SW480 (cell line): ENCODE measurements at regions not wholly inside any gene's neighbourhood (a gene's known extent, or its start where the extent isn't known, plus 50 kb on each side); places are given as distances from the start of the nearest gene placed in this dataset.

Experiments used
- DNase-seq: peaks from one replicate; pipeline ENCODE4 v3.0.0-alpha.2; 2016; ENCODE audit warnings: low spot score

DNA sequence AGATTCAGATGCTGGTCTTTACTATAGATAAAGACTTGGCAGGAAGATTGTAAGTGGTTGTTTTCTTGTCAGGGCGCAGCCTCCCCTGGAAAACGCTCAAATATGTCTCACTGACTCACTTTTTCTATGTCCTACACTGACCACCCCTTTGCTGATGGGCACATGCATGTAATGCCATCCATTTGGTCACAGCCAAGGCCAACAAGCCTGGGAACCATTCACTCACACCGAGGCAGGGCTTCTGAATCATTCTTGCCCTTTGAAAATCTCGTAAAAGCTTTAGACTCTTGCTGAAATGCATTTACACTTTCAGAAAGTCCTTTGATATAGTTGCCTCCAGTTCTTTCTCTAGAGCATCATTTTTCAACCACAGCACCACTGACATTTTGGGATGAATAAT is 249.4 kb downstream of the ACTL7B start:
- no peak for DNase-seq

DNA sequence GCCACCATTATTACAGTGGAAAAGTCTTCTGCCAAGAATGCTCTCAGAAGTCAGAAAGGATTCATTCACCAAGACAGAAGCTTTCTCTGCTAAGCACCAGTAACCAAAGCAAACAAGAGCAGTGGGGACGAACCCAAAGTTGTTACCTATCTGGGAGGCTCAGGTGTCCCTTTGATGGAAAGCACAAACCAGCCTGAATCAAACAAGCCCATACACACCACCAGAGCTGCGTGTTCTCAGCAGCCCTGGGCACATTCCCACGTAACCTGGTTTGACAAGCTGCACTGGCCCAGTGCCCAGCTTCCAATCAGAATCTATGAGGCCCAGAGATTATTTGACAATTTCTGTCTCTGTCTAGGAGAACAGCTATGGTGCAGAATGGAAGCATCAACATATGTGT is 252.6 kb downstream of the ACTL7B start:
- no peak for DNase-seq

DNA sequence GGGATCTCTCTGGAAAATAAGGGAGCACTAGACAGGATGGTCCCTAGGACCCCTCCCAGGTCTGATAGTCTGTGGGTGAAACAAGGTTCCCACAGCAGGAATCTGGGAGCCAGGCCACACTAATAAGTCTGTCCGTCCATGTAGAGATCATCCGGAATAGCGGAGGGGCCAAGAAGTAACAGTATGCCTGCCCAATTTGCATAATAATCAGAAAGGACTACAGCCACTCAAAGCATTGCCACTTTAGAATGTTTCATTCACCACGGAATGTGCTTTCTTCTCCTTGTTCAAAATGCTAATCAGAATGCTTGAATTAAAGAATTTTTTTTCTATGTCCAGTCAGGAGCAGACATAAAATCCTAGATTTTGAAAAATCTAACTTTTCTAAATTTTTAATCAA is 254.9 kb downstream of the ACTL7B start:
- no peak for DNase-seq

DNA sequence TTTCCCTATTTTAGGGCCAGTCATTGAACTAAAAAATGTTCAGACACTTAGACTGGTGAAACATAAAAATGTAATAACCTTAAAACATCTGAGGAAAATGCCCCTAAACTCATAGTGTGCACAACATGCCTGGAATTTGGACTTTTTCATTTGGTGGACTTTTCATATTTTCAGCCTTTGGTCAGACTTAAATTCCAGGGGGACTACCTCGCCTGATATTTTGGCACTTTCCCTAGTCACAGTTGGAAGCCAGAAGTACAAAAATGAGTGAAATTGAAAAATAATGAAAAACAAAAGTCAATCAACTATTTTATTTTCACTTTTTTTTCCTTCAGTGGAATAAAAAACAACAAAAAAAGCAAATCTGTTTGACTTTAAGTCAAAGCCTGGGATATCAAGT is 256.2 kb downstream of the ACTL7B start:
- no peak for DNase-seq

DNA sequence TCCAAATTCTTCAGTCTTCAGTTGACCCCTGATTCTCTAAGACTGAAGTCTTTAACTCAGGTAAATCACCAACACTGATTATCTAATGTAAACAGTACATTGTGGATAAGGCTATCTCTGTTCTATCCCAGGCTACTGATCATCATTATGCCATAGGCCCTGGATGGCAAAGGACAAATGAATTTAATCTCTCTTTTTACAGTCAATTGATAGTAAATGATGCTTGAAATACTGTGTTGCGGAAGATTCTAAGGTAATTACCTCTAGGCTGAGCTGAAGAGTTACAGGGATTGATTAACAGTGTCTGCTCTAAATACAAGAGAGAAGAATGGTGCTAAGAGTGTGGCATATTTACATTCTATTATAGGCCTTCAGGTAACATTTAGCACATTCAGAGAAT is 264.7 kb downstream of the ACTL7B start:
- DNase-seq = no peak

DNA sequence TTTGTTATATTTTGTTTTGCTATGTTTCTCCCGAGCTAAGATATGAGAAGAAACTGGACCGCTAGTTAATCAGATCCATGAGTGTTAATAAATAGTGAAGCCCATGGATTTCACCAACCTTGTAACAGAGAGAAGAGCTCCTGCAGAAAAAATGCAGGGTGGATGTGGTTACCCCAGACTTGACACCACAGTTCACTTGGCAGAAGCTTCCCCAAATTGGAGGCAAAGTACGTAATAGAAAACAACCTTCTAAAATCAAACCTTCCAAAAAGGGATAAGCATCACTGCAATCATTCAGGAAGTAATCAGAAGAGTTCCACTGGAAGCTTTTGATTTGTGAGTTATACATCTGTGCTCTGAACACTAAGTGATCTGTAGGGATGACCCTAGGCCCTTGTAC is 267.5 kb downstream of the ACTL7B start:
- no peak for DNase-seq

DNA sequence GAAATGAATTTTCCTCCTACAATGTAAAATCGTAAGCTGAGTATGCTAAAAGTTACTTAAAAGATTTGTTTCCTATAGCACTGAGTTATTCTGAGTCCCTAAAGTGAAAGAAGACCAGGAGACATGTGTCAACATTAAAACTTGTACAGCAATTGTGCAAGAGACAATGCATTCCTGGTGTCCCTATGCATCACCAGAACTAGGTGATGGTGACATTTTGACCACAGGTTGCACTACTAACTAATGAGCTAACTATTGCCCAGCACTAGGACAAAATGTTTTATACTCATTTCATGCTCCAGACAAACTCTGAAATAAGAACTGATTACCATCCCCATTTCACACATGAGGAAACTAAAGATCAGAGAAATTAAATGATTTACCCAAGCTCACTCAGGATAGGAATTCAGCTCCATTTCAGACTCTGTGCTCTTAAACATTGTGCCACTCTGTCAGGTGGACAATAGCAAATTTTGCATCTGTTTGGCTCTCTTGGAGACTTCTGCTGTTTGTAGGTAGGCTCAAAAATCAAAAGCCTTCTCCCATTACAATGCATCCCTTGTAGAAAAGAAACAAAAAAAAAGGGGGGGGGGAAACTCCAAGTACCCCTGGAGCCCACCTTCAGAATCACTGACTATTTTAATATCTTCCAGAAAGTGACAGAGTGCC is 269.2 kb downstream of the ACTL7B start:
- DNase-seq = peak; percentile 22

DNA sequence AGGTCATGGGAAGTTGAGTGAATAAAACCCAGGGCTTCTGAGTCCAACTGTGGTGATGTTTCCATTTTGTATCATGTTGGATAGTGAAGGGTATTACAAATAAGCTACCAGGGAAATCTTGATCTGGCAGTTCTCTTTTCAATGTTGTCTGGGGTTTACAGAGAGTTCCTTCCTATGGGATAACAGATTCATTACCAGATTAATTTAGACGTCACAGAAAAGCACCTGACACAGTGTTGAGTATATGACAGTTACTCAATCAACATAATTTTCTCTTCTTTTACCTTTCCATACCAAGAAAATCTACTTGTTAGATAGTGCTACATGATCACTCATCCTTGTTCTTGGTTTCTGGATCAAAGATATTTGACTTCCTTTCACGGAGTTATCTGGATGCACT is 270.9 kb downstream of the ACTL7B start:
- DNase-seq = no peak

DNA sequence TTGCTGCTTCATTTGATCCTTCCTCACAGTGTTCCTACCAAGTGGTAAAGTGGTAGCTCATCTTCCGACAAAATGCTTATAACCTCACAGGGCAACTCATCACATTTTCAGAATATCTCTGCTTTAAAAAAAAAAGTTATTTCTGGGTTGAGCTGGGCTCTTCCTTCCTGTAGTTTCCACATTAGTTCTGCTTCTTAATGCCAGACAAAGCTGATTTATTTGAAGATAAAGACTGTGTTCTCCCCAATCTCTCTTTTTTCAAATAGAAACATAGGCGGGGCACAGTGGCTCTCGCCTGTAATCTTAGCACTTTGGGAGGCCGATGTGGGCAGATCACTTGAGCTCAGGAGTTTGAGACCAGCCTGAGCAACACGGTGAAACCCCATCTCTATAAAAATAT is 273.1 kb downstream of the ACTL7B start:
- DNase-seq = no peak

DNA sequence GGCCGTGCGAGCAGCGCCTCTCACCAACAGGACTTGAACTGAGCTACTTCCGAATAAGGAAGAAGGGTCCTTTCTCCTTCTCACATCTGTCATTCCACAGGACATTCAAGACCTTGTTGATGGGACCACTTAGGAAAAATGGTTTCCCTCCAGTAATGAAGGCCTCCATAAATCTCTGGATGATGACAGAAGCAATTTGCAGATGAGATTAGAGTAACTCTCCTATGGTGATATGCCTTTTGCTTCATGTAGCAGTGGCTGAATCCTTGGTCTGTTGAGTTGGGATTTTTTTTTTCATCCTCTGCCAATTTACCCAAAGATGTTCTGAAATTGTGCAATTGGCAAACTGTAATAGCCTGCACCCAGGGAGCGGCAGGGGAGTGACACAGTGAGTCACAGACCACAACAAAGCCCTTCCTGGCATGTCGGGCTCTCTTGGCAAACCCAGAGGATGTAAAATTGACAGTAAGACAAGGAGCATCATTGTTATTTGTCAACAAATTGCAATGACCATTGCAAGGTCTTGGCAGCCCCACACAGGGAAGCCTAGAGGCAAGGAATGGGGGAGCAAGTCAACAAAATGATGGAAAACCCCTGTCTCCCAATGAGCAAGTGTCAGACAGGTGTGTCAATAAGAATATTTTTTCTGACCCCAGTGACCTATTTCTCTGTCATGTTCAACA is 275.9 kb downstream of the ACTL7B start:
- peak; percentile 100 for DNase-seq

DNA sequence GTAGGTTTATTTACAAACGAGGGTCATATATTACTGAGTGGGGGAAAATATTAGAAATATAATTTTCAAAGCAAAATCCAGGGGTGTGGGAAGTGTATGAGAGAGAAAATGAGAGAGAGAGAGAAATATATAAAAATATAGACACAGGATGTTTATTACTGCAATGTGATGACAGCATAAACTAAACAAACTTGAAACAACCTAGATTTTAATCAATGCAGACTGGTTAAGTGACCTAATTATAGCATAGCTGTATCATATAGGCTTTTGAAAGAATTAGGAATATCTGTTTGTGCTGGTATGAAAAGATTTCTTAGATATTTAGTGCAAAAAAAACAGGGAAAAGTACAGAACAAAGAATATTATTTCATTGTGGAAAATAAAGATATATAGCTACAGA is 280.5 kb downstream of the ACTL7B start:
- DNase-seq = no peak

DNA sequence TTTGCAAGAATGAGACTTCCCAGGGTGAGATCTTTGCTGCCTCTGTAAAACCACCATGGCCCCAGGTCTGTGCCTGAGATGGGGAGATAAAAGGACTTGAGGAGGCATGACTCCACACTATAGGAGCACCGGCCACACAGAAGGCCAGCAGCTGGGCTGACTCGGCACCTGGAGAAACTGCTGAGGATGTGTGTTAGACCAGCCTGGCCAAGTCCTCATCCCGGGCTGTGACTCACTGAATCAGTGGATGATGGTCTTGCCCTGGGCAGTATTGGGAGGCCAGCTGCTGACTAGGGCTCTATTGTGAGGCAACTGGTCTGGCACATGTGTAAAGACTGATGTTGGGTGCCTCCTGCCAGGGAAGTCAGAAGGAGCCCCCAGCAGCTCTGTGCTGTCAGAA is 286.2 kb downstream of the ACTL7B start:
- no peak for DNase-seq

DNA sequence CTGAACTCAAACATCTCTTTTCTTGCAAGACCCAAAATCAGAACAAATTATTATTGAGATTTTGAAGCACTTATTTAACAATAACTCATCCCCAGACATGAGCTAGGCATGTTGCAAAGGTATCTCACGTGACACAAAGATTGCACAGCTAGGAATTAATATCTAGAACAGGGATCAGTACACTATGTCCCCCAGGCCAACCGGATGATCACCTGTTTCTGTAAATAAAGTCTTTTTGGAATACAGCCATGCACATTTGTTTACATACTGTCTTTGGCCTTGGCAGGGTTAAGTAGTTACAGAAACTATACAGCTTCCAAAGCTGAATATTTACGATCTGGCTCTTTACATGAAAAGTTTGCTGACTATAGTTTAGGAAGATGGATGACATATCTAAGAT is 287.7 kb downstream of the ACTL7B start:
- DNase-seq = no peak

DNA sequence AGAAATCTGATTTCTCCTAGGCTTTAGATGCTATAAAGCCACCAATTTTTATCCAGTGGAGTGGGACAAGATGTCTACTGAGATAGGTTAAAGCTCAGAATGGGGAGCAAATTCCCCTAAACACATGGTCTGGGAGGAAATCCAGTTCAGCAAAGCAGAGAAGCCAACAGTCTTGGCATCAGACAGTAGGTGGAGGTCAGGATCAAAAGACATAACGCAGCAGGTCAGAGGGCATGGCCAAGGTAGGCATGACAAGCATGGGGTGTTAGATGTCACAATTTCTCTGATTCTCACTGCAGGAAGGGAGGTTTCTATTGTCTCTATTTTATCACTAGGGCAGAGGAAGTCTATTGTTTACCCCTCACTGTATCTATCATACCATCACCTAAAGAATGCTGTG is 288.2 kb downstream of the ACTL7B start:
- DNase-seq = no peak

DNA sequence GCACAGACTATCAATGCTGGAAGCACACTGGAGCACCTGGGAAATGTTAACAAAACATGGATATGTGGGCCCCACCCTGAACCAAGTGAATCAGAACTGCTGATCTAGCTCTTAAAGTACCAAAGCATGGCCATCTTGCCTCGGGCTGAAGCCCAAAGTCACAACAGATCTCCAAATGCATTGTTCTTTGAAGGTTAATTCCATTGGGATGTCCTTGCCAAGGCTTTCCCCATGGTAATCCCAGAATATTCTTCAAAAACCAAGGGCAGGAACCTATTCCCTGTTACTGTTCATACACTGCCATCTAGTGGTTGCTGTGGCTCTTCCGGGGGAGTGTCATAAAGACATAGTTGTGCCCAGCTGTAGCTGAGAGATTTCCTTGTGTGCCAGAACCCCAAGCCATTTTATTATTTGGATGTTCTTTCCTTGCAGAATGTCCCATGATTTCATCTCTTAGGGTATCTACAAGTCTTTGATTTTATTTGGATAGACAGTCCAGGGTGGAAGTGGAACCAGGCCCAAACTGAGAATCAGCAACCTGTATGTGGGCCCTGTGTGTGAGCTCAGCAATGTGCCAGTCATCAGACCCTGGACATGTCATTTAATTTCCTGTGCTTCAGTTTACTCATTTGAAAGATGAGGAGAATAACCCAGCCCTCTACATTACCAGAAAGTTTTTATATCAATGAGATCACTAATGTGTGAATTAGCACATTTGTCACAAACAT is 290.0 kb downstream of the ACTL7B start:
- peak; percentile 91 for DNase-seq

DNA sequence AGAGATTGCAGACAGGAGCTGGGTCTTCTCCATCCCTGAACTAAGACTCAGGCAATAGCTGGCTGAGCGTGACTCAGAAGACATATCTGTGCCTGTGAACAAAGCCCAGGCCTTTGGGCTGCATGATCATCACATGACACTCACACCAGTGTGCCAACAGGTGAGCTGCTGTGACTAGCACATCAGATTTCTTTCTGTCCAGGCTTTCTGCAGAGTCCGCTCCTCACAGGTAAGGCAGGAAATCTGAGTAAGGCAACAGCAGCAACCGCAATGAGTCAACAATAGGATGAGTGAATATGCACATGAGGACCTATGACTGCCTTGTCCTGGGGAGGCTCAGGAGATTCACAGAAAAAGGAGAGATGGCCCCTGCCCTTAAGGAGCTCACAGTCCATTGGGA is 293.6 kb downstream of the ACTL7B start:
- no peak for DNase-seq

DNA sequence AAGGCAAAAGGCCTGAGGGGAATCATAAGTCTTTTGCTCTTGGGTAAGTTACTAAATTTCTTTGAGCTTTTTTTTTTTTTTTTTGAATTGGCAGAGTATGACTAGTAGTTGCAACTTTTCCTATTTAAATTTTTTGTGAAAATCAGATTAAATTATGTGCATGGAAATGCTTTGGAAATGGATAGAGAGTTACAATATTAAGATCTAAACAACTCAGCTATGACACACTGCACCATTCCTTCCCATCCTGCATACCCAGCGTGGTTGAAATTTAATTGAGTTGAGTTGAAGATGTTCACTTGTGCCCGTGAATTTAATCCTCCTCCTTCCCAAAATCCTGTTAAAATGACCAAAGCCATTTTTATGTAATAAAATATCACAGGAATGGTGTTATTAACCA is 296.4 kb downstream of the ACTL7B start:
- DNase-seq = no peak

DNA sequence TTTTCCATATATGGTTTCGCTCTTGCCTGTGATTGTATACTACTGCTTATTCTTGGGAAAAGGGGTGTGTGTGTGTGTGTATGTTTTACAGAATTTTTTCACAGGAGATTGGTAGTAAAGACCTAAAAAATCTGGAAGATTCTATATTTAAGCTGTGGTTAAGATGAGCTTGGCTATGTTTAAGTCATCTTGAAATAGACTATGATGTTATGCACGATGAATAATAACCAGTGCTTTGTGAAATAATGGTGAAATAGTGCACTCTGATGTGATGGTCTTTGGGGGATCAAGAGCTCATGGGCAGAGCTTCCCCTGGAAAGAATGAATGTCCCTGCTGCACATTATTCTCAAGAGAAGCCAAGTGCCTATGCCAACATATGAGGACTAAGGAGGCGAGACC is 301.0 kb downstream of the ACTL7B start:
- no peak for DNase-seq

DNA sequence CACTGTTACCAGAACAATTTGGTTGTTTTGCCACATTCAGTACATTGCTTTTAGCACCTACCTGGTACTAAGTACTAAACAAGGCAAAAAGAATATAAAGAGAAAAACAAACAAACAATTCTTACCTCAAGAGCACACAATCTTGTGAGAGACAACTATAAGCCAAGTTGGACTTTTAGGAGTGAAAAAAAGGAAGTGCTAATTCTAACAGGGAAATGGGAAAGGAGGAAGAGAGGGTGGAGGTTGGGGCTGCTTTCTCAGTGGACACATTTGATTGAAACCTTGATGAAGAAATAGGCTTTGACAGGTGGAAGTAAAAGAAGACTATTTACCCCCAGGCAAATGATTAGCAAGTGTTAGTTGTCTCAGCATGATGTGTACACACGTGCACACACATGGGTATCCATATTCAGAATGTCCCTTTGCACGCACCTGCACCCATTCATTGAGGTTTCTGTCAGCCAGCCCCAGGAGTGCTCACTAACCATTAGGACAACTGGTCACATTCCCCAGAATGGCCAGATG is 302.6 kb downstream of the ACTL7B start:
- no peak for DNase-seq

DNA sequence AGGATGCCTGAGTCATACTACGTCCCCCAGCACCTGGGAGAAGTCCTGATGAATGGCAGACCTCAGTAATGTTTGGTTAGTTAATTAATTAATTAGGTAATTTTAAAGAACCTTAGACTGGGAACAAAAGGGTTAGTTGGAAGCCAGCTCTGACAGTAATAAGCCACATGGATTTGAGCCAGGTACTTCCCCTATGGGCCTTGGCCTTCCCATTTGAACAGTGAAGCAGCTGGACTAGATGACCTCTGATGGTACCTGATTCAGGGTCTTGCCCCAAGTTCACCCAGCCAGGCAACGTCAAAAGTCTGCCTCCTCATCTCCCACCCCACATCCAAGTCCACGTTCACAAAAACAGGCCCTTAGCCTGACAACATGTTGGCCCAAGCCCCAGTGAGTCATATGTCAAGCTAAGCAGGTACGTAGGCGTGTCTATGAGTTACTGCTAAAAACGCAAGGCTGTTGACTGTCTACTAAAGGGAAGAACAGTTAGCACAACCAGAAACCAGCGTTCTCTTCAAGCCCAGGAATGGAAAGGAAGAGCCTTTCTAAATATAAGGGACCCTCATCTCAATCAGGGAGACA is 303.2 kb downstream of the ACTL7B start:
- peak; percentile 69 for DNase-seq

DNA sequence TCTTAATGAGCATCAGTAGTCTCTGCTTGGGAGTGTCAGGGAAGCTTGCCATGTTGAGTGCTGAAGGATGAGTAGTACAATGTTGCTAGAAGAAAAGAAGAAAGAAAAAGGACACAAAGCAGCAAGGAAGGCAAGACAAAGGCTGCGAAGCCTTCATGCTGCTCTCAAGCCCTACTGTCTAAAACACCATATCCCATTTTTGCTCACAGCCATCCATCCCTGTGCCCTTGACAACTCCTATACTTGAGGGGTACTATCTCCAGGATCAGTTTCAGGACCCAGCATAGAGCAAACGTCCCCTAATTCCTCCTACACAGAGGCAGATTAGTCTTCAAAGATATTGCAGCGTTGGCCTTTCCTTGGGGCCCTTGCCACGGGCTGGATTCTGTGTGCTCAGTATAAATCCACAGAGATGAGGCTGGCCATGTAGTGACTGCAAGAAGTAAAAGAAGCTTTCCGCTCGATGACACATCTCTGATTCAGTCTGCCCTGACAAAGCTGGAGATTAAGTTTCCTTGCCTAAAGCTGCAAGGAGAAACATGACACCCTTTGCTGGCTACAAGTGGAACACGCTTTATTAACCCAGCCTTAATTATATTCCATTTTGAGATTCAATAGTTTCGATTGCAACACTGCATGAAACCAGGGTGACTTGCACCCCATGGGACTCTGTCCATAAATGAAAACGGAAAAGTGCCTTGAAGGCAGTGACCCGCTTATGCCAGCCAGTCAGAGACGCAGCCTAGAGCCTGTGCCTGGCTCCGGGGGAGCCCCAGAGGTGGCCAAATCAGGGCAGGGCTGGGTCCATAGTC is 304.6 kb downstream of the ACTL7B start:
- DNase-seq = no peak

DNA sequence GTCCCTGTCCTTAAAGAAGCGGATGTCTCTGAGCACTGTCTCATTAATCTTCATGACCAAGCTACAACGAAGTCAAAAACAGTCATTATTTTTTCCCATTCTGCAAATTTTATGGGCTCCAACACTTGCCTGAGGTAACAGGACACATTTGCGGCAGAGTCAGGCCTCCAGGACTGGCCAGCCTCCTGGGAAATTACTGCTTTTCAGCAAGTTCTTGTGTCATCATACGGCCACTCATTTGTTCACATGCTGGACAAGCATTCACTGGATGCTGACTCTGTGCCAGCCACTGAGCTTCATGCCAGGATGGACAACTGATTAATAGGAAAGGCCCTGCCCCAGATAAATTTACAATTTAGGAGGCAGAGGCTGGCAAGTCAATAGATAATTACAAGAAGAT is 305.7 kb downstream of the ACTL7B start:
- no peak for DNase-seq
